ENCODE measurements at regions not wholly inside any gene's neighbourhood (a gene's known extent, or its start where the extent isn't known, plus 50 kb on each side); places are given as distances from the start of the nearest gene placed in this dataset.
"Not testable (repeated sequence)": the region's sequence is repeated elsewhere in the genome, so short reads cannot be mapped to it uniquely, and the experiment has no call there.

DNA sequence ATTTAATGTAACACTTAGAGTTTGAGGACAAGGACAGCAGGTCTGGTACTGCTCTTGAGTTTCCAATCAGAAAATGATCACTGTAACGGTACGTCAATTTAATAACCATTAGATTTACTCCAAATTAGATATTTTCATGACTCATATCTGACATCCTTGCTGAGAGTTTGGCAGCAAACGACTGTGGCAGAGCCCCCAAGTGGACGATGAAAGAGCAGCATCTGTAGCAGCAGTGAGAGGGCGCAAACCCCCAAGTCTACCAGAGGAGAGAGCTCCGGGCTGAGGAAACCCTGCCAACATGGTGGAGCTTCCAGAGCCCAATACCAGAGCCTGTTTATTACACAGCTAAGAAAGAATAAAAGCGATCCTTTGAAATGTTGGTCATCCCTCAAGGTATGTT lies 73.2 kb upstream of the EPB41L4A start:
- Histone ChIP-seq H3K27me3 (no peaks in the 10 kb centered on the region), H3K36me3 (no peaks in the 10 kb centered on the region), H3K9me3 (no peaks in the 10 kb centered on the region), H3K4me3 (no peak overlapping the region), H3K27ac (no peak overlapping the region), H3K4me1 (no peaks in the 10 kb centered on the region)
- peak; percentile 50 to 55 for DNase-seq
- intact Hi-C loops (cut with DNase I; ENCODE audit: low total_unique reads) = no loop called here
- 4 to 36% (median 21%) methylated on average over 7 of the region's 7 CpGs for WGBS, 5 donors
- peak in 5 of 7 experiments; percentile 20 to 38 (median 29) for TF ChIP-seq CTCF (IDR thresholded peaks at IDR 0.05)
- TF ChIP-seq EP300 (IDR thresholded peaks at IDR 0.05) = no peak

DNA sequence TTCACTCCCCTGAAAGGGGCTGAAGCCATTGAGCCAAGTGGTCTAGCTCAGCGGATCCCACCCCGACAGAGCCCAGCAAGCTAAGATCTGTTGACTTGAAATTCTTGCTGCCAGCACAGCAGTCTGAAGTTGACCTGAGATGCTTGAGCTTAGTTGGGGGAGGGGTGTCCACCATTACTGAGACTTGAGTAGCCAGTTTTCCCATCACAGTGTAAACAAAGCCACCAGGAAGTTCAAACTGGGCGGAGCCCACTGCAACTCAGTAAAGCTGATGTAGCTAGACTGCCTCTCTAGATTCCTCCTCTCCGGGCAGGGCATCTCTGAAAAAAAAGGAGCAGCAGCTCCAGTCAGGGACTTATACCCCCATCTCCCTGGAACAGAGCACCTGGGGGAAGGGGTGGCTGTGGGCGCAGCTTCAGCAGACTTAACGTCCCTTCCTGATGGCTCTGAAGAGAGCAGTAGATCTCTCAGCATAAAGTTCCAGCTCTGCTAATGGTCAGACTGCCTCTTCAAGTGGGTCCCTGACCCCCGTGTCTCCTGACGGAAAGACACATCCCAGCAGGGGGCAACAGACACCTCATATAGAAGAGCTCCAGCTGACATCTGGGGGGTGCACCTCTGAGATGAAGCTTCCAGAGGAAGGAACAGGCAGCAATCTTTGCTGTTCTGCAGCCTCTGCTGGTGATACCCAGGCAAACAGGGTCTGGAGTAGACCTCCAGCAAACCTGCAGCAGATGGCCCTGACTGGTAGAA lies 84.8 kb upstream of the EPB41L4A start:
- WGBS, 5 donors = 43 to 68% (median 57%) methylated on average over 5 to 8 of the region's 8 CpGs
- H3K27me3 ChIP-seq; H3K9me3 ChIP-seq; H3K27ac ChIP-seq; H3K4me3 ChIP-seq; intact Hi-C loops (cut with DNase I; ENCODE audit: low total_unique reads); H3K36me3 ChIP-seq; H3K4me1 ChIP-seq: not testable (repeated sequence)
- DNase-seq = peak; percentile 53 to 82

GRCh38 chr5:112509097-112509496 lies 90.0 kb upstream of the EPB41L4A start:
- H3K4me3 ChIP-seq; H3K4me1 ChIP-seq; H3K27ac ChIP-seq; DNase-seq; H3K36me3 ChIP-seq; intact Hi-C loops (cut with DNase I; ENCODE audit: low total_unique reads); H3K27me3 ChIP-seq: not testable (repeated sequence)
- peaks cover 0 to 14% (median 9%) of the 10 kb centered on the region in 4 donors for H3K9me3 ChIP-seq

DNA sequence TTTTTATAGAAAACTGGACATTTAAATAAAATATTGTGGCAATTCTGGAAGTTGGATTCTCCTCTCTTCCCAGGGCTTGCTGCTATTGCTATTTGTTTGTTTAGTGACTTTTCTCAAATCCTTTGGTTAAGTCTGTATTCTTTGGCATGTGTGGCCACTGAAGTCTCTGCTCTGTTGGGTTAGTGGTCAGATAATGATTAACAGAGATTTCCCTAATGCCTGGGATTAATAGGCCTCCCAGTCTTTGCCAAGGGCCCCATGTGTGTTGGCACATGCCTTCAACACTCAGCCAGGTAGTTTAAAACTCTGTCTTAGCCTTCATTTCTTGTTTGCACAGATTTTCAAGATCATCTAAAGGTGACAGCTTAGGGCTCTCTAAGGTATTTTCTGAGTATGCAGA lies 92.8 kb upstream of the EPB41L4A start:
- Histone ChIP-seq H3K27me3 (no peaks in the 10 kb centered on the region), H3K36me3 (no peaks in the 10 kb centered on the region), H3K4me3 (no peak overlapping the region), H3K4me1 (no peaks in the 10 kb centered on the region), H3K27ac (no peak overlapping the region), H3K9me3 (peaks cover 0 to 13% (median 7%) of the 10 kb centered on the region in 4 donors)
- TF ChIP-seq CTCF (IDR thresholded peaks at IDR 0.05) (no peak), POLR2A (IDR thresholded peaks at IDR 0.05) (no peak), EP300 (IDR thresholded peaks at IDR 0.05) (no peak), POLR2AphosphoS5 (IDR thresholded peaks at IDR 0.05) (no peak)
- DNase-seq = no peak
- intact Hi-C loops (cut with DNase I; ENCODE audit: low total_unique reads) = no loop called here

- no peaks in the 10 kb centered on the region for H3K27me3 ChIP-seq
- intact Hi-C loops (cut with DNase I; ENCODE audit: low total_unique reads) = no loop called here
- H3K36me3 ChIP-seq = no peaks in the 10 kb centered on the region
- 54 to 81% (median 67%) methylated on average over 2 of the region's 2 CpGs for WGBS, 5 donors
- H3K4me1 ChIP-seq = no peaks in the 10 kb centered on the region
- peaks cover 0 to 13% (median 7%) of the 10 kb centered on the region in 4 donors for H3K9me3 ChIP-seq
- H3K4me3 ChIP-seq = no peak overlapping the region
- TF ChIP-seq EP300 (IDR thresholded peaks at IDR 0.05) (no peak), POLR2A (IDR thresholded peaks at IDR 0.05) (no peak), POLR2AphosphoS5 (IDR thresholded peaks at IDR 0.05) (no peak), CTCF (IDR thresholded peaks at IDR 0.05) (no peak)
- DNase-seq = no peak
- no peak overlapping the region for H3K27ac ChIP-seq
These were observed 93.8 kb upstream of the EPB41L4A start for GRCh38 chr5:112512901-112513300.

All from stomach (tissue), 8 donors.